Muscle layer of duodenum (tissue), 2 donors: ENCODE measurements at regions not wholly inside any gene's neighbourhood (a gene's known extent, or its start where the extent isn't known, plus 50 kb on each side); places are given as distances from the start of the nearest gene placed in this dataset.

Experiments
- H3K27ac ChIP-seq: one replicate; pipeline ENCODE4 v1.7.0; 2013; ENCODE audit warnings: mild to moderate bottlenecking, low read length
- H3K27me3 ChIP-seq: one replicate; pipeline ENCODE4 v1.7.0; 2013; ENCODE audit warnings: low read depth, mild to moderate bottlenecking, control low read depth, low read length
- H3K36me3 ChIP-seq, 2 donors: one replicate each; pipeline ENCODE4 v1.7.0; 2013; ENCODE audit warnings: low read length in 2 of 2, control low read depth in 1 of 2, mild to moderate bottlenecking in 1 of 2; ENCODE audit not compliant: insufficient read depth in 2 of 2, control insufficient read depth in 1 of 2
- H3K4me1 ChIP-seq, 2 donors: one replicate each; pipeline ENCODE4 v1.7.0; 2013; ENCODE audit warnings: low read length in 2 of 2, mild to moderate bottlenecking in 2 of 2, control low read depth in 1 of 2, moderate library complexity in 1 of 2; ENCODE audit not compliant: insufficient read depth in 2 of 2, control insufficient read depth in 1 of 2
- H3K4me3 ChIP-seq, 2 donors: one replicate each; pipeline ENCODE4 v1.7.0; 2013; ENCODE audit warnings: low read length in 2 of 2, low read depth in 1 of 2, mild to moderate bottlenecking in 1 of 2
- H3K9me3 ChIP-seq, 2 donors: one replicate each; pipeline ENCODE4 v1.7.0; 2013; ENCODE audit warnings: low read length in 2 of 2, control low read depth in 1 of 2, mild to moderate bottlenecking in 1 of 2; ENCODE audit not compliant: control insufficient read depth in 1 of 2
- donor health status: healthy.

GRCh38 chr9:82558855-82559630, 503.9 kb downstream of the RASEF start:
- H3K4me3 ChIP-seq = no peak overlapping the region
- H3K27ac ChIP-seq = no peak overlapping the region
- peaks cover 0 to 4% of the 10 kb centered on the region in 2 donors for H3K4me1 ChIP-seq
- no peaks in the 10 kb centered on the region for H3K9me3 ChIP-seq
- no peaks in the 10 kb centered on the region for H3K36me3 ChIP-seq
- no peaks in the 10 kb centered on the region for H3K27me3 ChIP-seq

- Histone ChIP-seq H3K4me1 (peaks cover 0 to 2% of the 10 kb centered on the region in 2 donors), H3K27ac (no peak overlapping the region)
Observed at GRCh38 chr9:82560036-82560435, 502.9 kb downstream of the RASEF start.

GRCh38 chr9:82560457-82560904, 502.5 kb downstream of the RASEF start:
- Histone ChIP-seq H3K4me1 (no peaks in the 10 kb centered on the region), H3K36me3 (no peaks in the 10 kb centered on the region), H3K27me3 (no peaks in the 10 kb centered on the region), H3K27ac (no peak overlapping the region), H3K9me3 (no peaks in the 10 kb centered on the region), H3K4me3 (no peak overlapping the region)

More at GRCh38 chr9:82560036-82560435, 502.9 kb downstream of the RASEF start:
- Histone ChIP-seq H3K9me3 (no peaks in the 10 kb centered on the region), H3K27me3 (no peaks in the 10 kb centered on the region), H3K4me3 (no peak overlapping the region), H3K36me3 (no peaks in the 10 kb centered on the region)

GRCh38 chr9:82563094-82563493, 499.8 kb downstream of the RASEF start:
- no peak overlapping the region for H3K27ac ChIP-seq
- H3K27me3 ChIP-seq = no peaks in the 10 kb centered on the region
- no peaks in the 10 kb centered on the region for H3K36me3 ChIP-seq
- H3K9me3 ChIP-seq = no peaks in the 10 kb centered on the region
- H3K4me3 ChIP-seq = no peak overlapping the region
- H3K4me1 ChIP-seq = no peaks in the 10 kb centered on the region

- Histone ChIP-seq H3K36me3 (no peaks in the 10 kb centered on the region), H3K27me3 (no peaks in the 10 kb centered on the region), H3K4me1 (no peaks in the 10 kb centered on the region), H3K27ac (no peak overlapping the region), H3K9me3 (no peaks in the 10 kb centered on the region), H3K4me3 (no peak overlapping the region)
Observed at GRCh38 chr9:82563841-82564240, 499.1 kb downstream of the RASEF start.

GRCh38 chr9:82565188-82565969, 497.6 kb downstream of the RASEF start:
- H3K27ac ChIP-seq = no peak overlapping the region
- no peaks in the 10 kb centered on the region for H3K27me3 ChIP-seq
- H3K36me3 ChIP-seq = no peaks in the 10 kb centered on the region
- no peaks in the 10 kb centered on the region for H3K4me1 ChIP-seq
- H3K9me3 ChIP-seq = no peaks in the 10 kb centered on the region
- H3K4me3 ChIP-seq = no peak overlapping the region

- H3K4me3 ChIP-seq = no peak overlapping the region
- no peak overlapping the region for H3K27ac ChIP-seq
- no peaks in the 10 kb centered on the region for H3K27me3 ChIP-seq
- no peaks in the 10 kb centered on the region for H3K9me3 ChIP-seq
- no peaks in the 10 kb centered on the region for H3K36me3 ChIP-seq
- H3K4me1 ChIP-seq = no peaks in the 10 kb centered on the region
Observed at GRCh38 chr9:82567953-82568352, 495.0 kb downstream of the RASEF start.

- Histone ChIP-seq H3K9me3 (peaks cover 6 to 8% of the 10 kb centered on the region in 2 donors), H3K27me3 (no peaks in the 10 kb centered on the region), H3K4me1 (no peaks in the 10 kb centered on the region), H3K27ac (no peak overlapping the region), H3K4me3 (no peak overlapping the region), H3K36me3 (no peaks in the 10 kb centered on the region)
Observed at GRCh38 chr9:82570226-82570625, 492.7 kb downstream of the RASEF start.

- no peaks in the 10 kb centered on the region for H3K27me3 ChIP-seq
- H3K4me3 ChIP-seq = no peak overlapping the region
- no peak overlapping the region for H3K27ac ChIP-seq
- peaks cover 6 to 9% of the 10 kb centered on the region in 2 donors for H3K9me3 ChIP-seq
- no peaks in the 10 kb centered on the region for H3K4me1 ChIP-seq
- H3K36me3 ChIP-seq = no peaks in the 10 kb centered on the region
Observed at GRCh38 chr9:82571540-82571939, 491.4 kb downstream of the RASEF start.

GRCh38 chr9:82572146-82572545, 490.8 kb downstream of the RASEF start:
- H3K36me3 ChIP-seq = no peaks in the 10 kb centered on the region
- no peaks in the 10 kb centered on the region for H3K27me3 ChIP-seq
- H3K9me3 ChIP-seq = peaks cover 6 to 9% of the 10 kb centered on the region in 2 donors
- H3K27ac ChIP-seq = no peak overlapping the region
- no peaks in the 10 kb centered on the region for H3K4me1 ChIP-seq
- no peak overlapping the region for H3K4me3 ChIP-seq

GRCh38 chr9:82574911-82575310, 488.0 kb downstream of the RASEF start:
- H3K27me3 ChIP-seq = no peaks in the 10 kb centered on the region
- H3K9me3 ChIP-seq = peaks cover 6 to 9% of the 10 kb centered on the region in 2 donors
- no peak overlapping the region for H3K4me3 ChIP-seq

More at GRCh38 chr9:82574911-82575310, 488.0 kb downstream of the RASEF start:
- Histone ChIP-seq H3K4me1 (no peaks in the 10 kb centered on the region), H3K36me3 (no peaks in the 10 kb centered on the region), H3K27ac (no peak overlapping the region)
